HEK293T (cell line): ENCODE measurements at regions not wholly inside any gene's neighbourhood (a gene's known extent, or its start where the extent isn't known, plus 50 kb on each side); places are given as distances from the start of the nearest gene placed in this dataset.

Source experiments
- BHLHE40 ChIP-seq: fragments of 450-650 bp; IDR thresholded peaks from 2 replicates; pipeline ENCODE4 v1.6.1; 2016; ENCODE audit warnings: mild to moderate bottlenecking, moderate library complexity, borderline replicate concordance
- CTBP1 ChIP-seq: fragments of 450-650 bp; IDR thresholded peaks from 2 replicates; pipeline ENCODE4 v1.6.1; 2016; ENCODE audit warnings: borderline replicate concordance
- ELF4 ChIP-seq: fragments of 450-650 bp; IDR thresholded peaks from 2 replicates; pipeline ENCODE4 v1.6.1; 2017; ENCODE audit warnings: antibody characterized with exemption
- FOXA1 ChIP-seq: fragments of 450-650 bp; IDR thresholded peaks from 2 replicates; pipeline ENCODE4 v1.6.1; 2016; ENCODE audit warnings: mild to moderate bottlenecking
- FOXK2 ChIP-seq: fragments of 450-650 bp; IDR thresholded peaks from 2 replicates; pipeline ENCODE4 v1.6.1; 2016; ENCODE audit warnings: mild to moderate bottlenecking
- FOXM1 ChIP-seq: fragments of 450-650 bp; IDR thresholded peaks from 2 replicates; pipeline ENCODE4 v1.6.1; 2017; ENCODE audit warnings: mild to moderate bottlenecking, borderline replicate concordance
- HDGF ChIP-seq: fragments of 450-650 bp; IDR thresholded peaks from 2 replicates; pipeline ENCODE4 v1.6.1; 2017; ENCODE audit warnings: antibody characterized with exemption, borderline replicate concordance
- L3MBTL2 ChIP-seq: fragments of 450-650 bp; conservative IDR thresholded peaks from 2 replicates; pipeline ENCODE4 v1.6.1; 2016; ENCODE audit warnings: mild to moderate bottlenecking
- LEF1 ChIP-seq: fragments of 450-650 bp; IDR thresholded peaks from 2 replicates; pipeline ENCODE4 v1.6.1; 2017; ENCODE audit warnings: mild to moderate bottlenecking, borderline replicate concordance
- NFRKB ChIP-seq: fragments of 450-650 bp; IDR thresholded peaks from 2 replicates; pipeline ENCODE4 v1.6.1; 2016; ENCODE audit warnings: mild to moderate bottlenecking, moderate library complexity
- SP1 ChIP-seq: fragments of 450-650 bp; IDR thresholded peaks from 2 replicates; pipeline ENCODE4 v1.6.1; 2017
- SUZ12 ChIP-seq: fragments of 450-650 bp; IDR thresholded peaks from 2 replicates; pipeline ENCODE4 v1.6.1; 2016; ENCODE audit warnings: mild to moderate bottlenecking
- TARDBP ChIP-seq: fragments of 450-650 bp; IDR thresholded peaks from 2 replicates; pipeline ENCODE4 v1.6.1; 2016
- ZNF384 ChIP-seq: fragments of 450-650 bp; IDR thresholded peaks from 2 replicates; pipeline ENCODE4 v1.6.1; 2016

- TF ChIP-seq TARDBP (no peak), FOXM1 (no peak), LEF1 (no peak), NFRKB (no peak), SP1 (no peak), ZNF384 (no peak), FOXK2 (no peak), SUZ12 (no peak), BHLHE40 (no peak), HDGF (no peak), L3MBTL2 (no peak), FOXA1 (no peak), ELF4 (no peak), CTBP1 (no peak)
These were observed 393.4 kb downstream of the RAPGEF2 start for GRCh38 chr4:159496248-159496647.
